K562 (cell line): ENCODE measurements at regions not wholly inside any gene's neighbourhood (a gene's known extent, or its start where the extent isn't known, plus 50 kb on each side); places are given as distances from the start of the nearest gene placed in this dataset.

ENCODE experiments used
- ATAC-seq: fragments of 200-7000 bp; cut with Tn5 transposase; 3 replicates; pipeline ENCODE4 v1.9.1; 2020; ENCODE audit warnings: moderate library complexity
- BruUV-seq: library from RNA; stranded (reverse); fragments of 400-500 nt; replicated peaks from 2 replicates; lab custom pipeline; 2021; lab: Mats Ljungman, UMichigan
- CTCF ChIA-PET: fragments of 300-600 bp; formaldehyde crosslinking; extraction: SDS; loops from one replicate; lab custom pipeline; 2021; ENCODE audit warnings: low intra/inter-chr PET ratio; lab: Yijun Ruan, JAX
- POLR2A ChIA-PET: fragments of 300-600, 350-650 bp; sonication (Branson Sonifier 250); formaldehyde crosslinking; extraction: SDS; loops from one replicate; lab custom pipeline; 2021; ENCODE audit warnings: antibody characterized with exemption, inconsistent platforms; lab: Yijun Ruan, JAX
- DNase-seq, 4 experiments: peaks; one replicate each; pipeline versions ENCODE4 v3.0.0 to v3.0.0-alpha.2; 2011 to 2018; ENCODE audit warnings: low spot score in 3 of 4, mixed read lengths in 3 of 4; ENCODE audit errors: extremely low read depth in 1 of 4
- FAIRE-seq: peaks from 2 replicates; lab custom pipeline; 2011; peaks lifted over from hg19 to GRCh38; lab: Jason Lieb, UNC
- H2AFZ ChIP-seq: 2 replicates; pipeline ENCODE4 v1.6.0; 2011; ENCODE audit warnings: low read depth, low read length, control low read depth, inconsistent platforms
- H3K27ac ChIP-seq: fragments of 200-600 bp; 3 replicates; pipeline ENCODE4 v1.8.0; 2011; ENCODE audit warnings: low read depth, mild to moderate bottlenecking, control low read depth, inconsistent platforms, low read length, moderate library complexity, mixed read lengths; ENCODE audit errors: extremely low read depth
- H3K27me3 ChIP-seq, 2 experiments: fragments of 300-600 bp in 1 of 2; 2 replicates in 1 of 2; 3 replicates in 1 of 2; pipeline versions ENCODE4 v1.6.0 to v1.8.0; 2011; ENCODE audit warnings: inconsistent platforms in 2 of 2, low read length in 2 of 2, mild to moderate bottlenecking in 1 of 2, mixed read lengths in 1 of 2, moderate library complexity in 1 of 2; ENCODE audit not compliant: control insufficient read depth in 2 of 2, insufficient read depth in 2 of 2
- H3K36me3 ChIP-seq: fragments of 300-600 bp; 3 replicates; pipeline ENCODE4 v1.8.0; 2011; ENCODE audit warnings: mild to moderate bottlenecking, low read length, inconsistent platforms; ENCODE audit not compliant: control insufficient read depth, insufficient read depth
- H3K4me1 ChIP-seq, 2 experiments: fragments of 200-600 bp in 1 of 2; replicated peaks in 1 of 2; 2 replicates in 1 of 2; 3 replicates in 1 of 2; pipeline versions ENCODE4 v1.5.1 to v1.8.0; 2011; ENCODE audit warnings: inconsistent platforms in 2 of 2, low read length in 2 of 2, mild to moderate bottlenecking in 1 of 2, mixed read lengths in 1 of 2, moderate library complexity in 1 of 2; ENCODE audit not compliant: control insufficient read depth in 2 of 2, insufficient read depth in 2 of 2
- H3K4me2 ChIP-seq: 2 replicates; pipeline ENCODE4 v1.6.1; 2011; ENCODE audit warnings: low read length, control low read depth, inconsistent platforms, mixed read lengths; ENCODE audit not compliant: insufficient read depth
- H3K4me3 ChIP-seq: fragments of 200-600 bp; sonication (generic), shearing (Covaris generic); 2 replicates; pipeline ENCODE4 v1.5.1; 2016; ENCODE audit warnings: control low read depth, inconsistent platforms
- H3K79me2 ChIP-seq: fragments of 200-600 bp; 3 replicates; pipeline ENCODE4 v1.8.0; 2011; ENCODE audit warnings: low read length, inconsistent platforms; ENCODE audit not compliant: control insufficient read depth, insufficient read depth
- H3K9ac ChIP-seq, 2 experiments: 2 replicates each; pipeline versions ENCODE4 v1.6.0 to v1.6.1; 2011; ENCODE audit warnings: low read depth in 2 of 2, low read length in 2 of 2, control low read depth in 1 of 2, inconsistent platforms in 1 of 2, mild to moderate bottlenecking in 1 of 2, mixed read lengths in 1 of 2; ENCODE audit not compliant: insufficient read depth in 1 of 2
- H3K9me1 ChIP-seq: one replicate; pipeline ENCODE4 v1.6.0; 2011; ENCODE audit warnings: inconsistent platforms, mild to moderate bottlenecking, low read length, moderate library complexity; ENCODE audit not compliant: control insufficient read depth, insufficient read depth
- H3K9me3 ChIP-seq: replicated peaks from 2 replicates; pipeline ENCODE4 v1.5.1; 2011; ENCODE audit warnings: low read depth, low read length, inconsistent platforms; ENCODE audit not compliant: control insufficient read depth, insufficient read depth
- H4K20me1 ChIP-seq: replicated peaks from 2 replicates; pipeline ENCODE4 v1.6.1; 2011; ENCODE audit warnings: low read length, inconsistent platforms, mixed read lengths; ENCODE audit not compliant: control insufficient read depth, insufficient read depth
- EWSR1 ChIP-seq: fragments of 450-650 bp; IDR thresholded peaks from 2 replicates; pipeline ENCODE4 v1.6.1; 2018; ENCODE audit warnings: borderline replicate concordance, mild to moderate bottlenecking, low read depth, moderate library complexity; ENCODE audit not compliant: partially characterized antibody
- HIVEP1 ChIP-seq: fragments of 250-450 bp; sonication (Bioruptor Pico); IDR thresholded peaks from 2 replicates; pipeline ENCODE4 v1.4.0; 2020; ENCODE audit warnings: mild to moderate bottlenecking
- HNRNPK ChIP-seq: fragments of 200-400 bp; formaldehyde crosslinking; IDR thresholded peaks from one replicate; pipeline ENCODE4 v1.6.1; 2018; ENCODE audit warnings: mild to moderate bottlenecking, low read depth, low read length; ENCODE audit not compliant: poor library complexity, severe bottlenecking
- IRF9 ChIP-seq: fragments of 450-650 bp; IDR thresholded peaks from 2 replicates; pipeline ENCODE4 v1.6.1; 2016; ENCODE audit warnings: missing biosample characterization, missing genetic modification characterization
- MEF2A ChIP-seq: IDR thresholded peaks from 2 replicates; pipeline ENCODE4 v1.6.1; 2011; ENCODE audit warnings: low read depth, mild to moderate bottlenecking, low read length, moderate library complexity; ENCODE audit not compliant: control insufficient read depth
- NELFE ChIP-seq: IDR thresholded peaks from 2 replicates; pipeline ENCODE4 v1.6.1; 2011; ENCODE audit warnings: mild to moderate bottlenecking; ENCODE audit not compliant: insufficient read depth, insufficient read length
- NFIX ChIP-seq: fragments of 250-450 bp; sonication (Bioruptor Pico); IDR thresholded peaks from 2 replicates; pipeline ENCODE4 v1.4.0; 2020; ENCODE audit warnings: low read depth, mild to moderate bottlenecking, moderate library complexity
- PML ChIP-seq: IDR thresholded peaks from 2 replicates; pipeline ENCODE4 v1.6.1; 2012; ENCODE audit warnings: low read length, inconsistent platforms
- PTRF ChIP-seq: fragments of 450-650 bp; IDR thresholded peaks from 2 replicates; pipeline ENCODE4 v1.6.1; 2016; ENCODE audit warnings: mild to moderate bottlenecking, missing genetic modification characterization, missing compliant biosample characterization
- PURB ChIP-seq: sonication (generic); formaldehyde crosslinking; IDR thresholded peaks from 2 replicates; pipeline ENCODE4 v1.9.0; 2021; ENCODE audit warnings: low read depth, mild to moderate bottlenecking, missing genetic modification reagents
- ZNF3 ChIP-seq: fragments of 250-450 bp; sonication (Bioruptor Pico); IDR thresholded peaks from 2 replicates; pipeline ENCODE4 v1.5.0; 2021; ENCODE audit warnings: mild to moderate bottlenecking, moderate library complexity
- WGBS: fragments of 100-300 bp; shearing (Covaris generic); methylation state at CpG from one replicate; pipeline ENCODE4 v1.1.6; 2016; ENCODE audit warnings: low coverage, mixed read lengths; ENCODE audit not compliant: insufficient coverage; ENCODE audit errors: missing lambda C conversion rate; 5-methylcytosine and 5-hydroxymethylcytosine counted together
- in situ Hi-C: fragments of 300-500 bp; cut with MboI; formaldehyde crosslinking; loops from 4 replicates; pipeline ENCODE4 v1.15.0; 2018; ENCODE audit warnings: inconsistent platforms, mixed read lengths
- intact Hi-C: fragments of 100-400 bp; cut with micrococcal nuclease; formaldehyde crosslinking; loops from 2 replicates; pipeline ENCODE4 v1.14.2; 2022
- TF ChIP-seq, protein P1 (sequence below): fragments of 250-450 bp; sonication (Bioruptor Pico); IDR thresholded peaks from 2 replicates; pipeline ENCODE4 v1.5.0; 2021; ENCODE audit warnings: mild to moderate bottlenecking, borderline replicate concordance
- TF ChIP-seq, protein P2 (sequence below): fragments of 450-650 bp; IDR thresholded peaks from 2 replicates; pipeline ENCODE4 v1.6.1; 2017; ENCODE audit warnings: antibody characterized with exemption, mild to moderate bottlenecking

- TF ChIP-seq IRF9 (no peak), NFIX (CRISPR knock-in tag) (no peak), PTRF (tag) (no peak), HNRNPK (no peak), PML (no peak), HIVEP1 (CRISPR knock-in tag) (no peak), PURB (no peak), NELFE (no peak)
- TF ChIP-seq, protein P1, sequence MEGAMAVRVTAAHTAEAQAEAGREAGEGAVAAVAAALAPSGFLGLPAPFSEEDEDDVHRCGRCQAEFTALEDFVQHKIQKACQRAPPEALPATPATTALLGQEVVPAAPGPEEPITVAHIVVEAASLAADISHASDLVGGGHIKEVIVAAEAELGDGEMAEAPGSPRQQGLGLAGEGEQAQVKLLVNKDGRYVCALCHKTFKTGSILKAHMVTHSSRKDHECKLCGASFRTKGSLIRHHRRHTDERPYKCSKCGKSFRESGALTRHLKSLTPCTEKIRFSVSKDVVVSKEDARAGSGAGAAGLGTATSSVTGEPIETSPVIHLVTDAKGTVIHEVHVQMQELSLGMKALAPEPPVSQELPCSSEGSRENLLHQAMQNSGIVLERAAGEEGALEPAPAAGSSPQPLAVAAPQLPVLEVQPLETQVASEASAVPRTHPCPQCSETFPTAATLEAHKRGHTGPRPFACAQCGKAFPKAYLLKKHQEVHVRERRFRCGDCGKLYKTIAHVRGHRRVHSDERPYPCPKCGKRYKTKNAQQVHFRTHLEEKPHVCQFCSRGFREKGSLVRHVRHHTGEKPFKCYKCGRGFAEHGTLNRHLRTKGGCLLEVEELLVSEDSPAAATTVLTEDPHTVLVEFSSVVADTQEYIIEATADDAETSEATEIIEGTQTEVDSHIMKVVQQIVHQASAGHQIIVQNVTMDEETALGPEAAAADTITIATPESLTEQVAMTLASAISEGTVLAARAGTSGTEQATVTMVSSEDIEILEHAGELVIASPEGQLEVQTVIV (CRISPR knock-in tag), result no peak
Measured at GRCh38 chr21:41076064-41076463, 91.9 kb upstream of the BACE2 start (continued).

DNA sequence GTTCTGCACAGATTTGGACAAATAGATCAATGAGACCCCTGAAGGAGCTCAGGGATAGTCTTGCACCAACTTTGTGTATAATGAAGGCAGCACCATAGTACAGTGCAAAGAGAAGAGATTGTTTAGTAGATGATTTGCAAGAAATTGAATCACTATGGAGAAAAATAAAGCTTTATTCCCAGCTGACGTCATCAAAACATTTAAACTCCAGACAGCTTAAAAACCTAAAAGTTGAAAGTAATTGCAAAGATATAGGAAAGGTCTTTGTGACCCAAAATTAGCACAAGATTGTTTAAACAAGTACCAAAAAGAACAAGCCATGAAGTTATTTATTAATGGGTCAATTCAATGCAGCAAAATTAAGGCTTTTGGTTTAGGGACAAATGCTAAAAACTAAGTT lies 88.8 kb upstream of the BACE2 start:
- in situ Hi-C loops, result no loop called here
- FAIRE-seq, result no peak
- TF ChIP-seq EWSR1 (no peak), ZNF3 (no peak), MEF2A (no peak)
- TF ChIP-seq, protein P2, sequence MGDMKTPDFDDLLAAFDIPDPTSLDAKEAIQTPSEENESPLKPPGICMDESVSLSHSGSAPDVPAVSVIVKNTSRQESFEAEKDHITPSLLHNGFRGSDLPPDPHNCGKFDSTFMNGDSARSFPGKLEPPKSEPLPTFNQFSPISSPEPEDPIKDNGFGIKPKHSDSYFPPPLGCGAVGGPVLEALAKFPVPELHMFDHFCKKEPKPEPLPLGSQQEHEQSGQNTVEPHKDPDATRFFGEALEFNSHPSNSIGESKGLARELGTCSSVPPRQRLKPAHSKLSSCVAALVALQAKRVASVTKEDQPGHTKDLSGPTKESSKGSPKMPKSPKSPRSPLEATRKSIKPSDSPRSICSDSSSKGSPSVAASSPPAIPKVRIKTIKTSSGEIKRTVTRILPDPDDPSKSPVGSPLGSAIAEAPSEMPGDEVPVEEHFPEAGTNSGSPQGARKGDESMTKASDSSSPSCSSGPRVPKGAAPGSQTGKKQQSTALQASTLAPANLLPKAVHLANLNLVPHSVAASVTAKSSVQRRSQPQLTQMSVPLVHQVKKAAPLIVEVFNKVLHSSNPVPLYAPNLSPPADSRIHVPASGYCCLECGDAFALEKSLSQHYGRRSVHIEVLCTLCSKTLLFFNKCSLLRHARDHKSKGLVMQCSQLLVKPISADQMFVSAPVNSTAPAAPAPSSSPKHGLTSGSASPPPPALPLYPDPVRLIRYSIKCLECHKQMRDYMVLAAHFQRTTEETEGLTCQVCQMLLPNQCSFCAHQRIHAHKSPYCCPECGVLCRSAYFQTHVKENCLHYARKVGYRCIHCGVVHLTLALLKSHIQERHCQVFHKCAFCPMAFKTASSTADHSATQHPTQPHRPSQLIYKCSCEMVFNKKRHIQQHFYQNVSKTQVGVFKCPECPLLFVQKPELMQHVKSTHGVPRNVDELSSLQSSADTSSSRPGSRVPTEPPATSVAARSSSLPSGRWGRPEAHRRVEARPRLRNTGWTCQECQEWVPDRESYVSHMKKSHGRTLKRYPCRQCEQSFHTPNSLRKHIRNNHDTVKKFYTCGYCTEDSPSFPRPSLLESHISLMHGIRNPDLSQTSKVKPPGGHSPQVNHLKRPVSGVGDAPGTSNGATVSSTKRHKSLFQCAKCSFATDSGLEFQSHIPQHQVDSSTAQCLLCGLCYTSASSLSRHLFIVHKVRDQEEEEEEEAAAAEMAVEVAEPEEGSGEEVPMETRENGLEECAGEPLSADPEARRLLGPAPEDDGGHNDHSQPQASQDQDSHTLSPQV, result no peak

More for the DNA sequence above, 88.8 kb upstream of the BACE2 start:
- DNase-seq (no peak), ATAC-seq (no peak)
- 5% methylated on average over 1 of the region's 1 CpG for WGBS
- Histone ChIP-seq H3K27ac (no peak overlapping the region), H3K79me2 (no peaks in the 10 kb centered on the region), H3K4me2 (no peak overlapping the region), H3K27me3 (peaks cover 0 to 6% of the 10 kb centered on the region in 2 experiments; a peak in 1 of 5 replicates), H3K9ac (no peak overlapping the region), H3K4me1 (peaks cover 0 to 3% of the 10 kb centered on the region in 2 experiments; a peak in 1 of 5 replicates), H3K9me1 (no peaks in the 10 kb centered on the region), H4K20me1 (no peaks in the 10 kb centered on the region), H3K36me3 (no peaks in the 10 kb centered on the region), H3K4me3 (no peak overlapping the region), H3K9me3 (no peaks in the 10 kb centered on the region), H2AFZ (no peak overlapping the region)
- no TSS peak for BruUV-seq
- ChIA-PET CTCF (no interaction called here), POLR2A (no interaction called here)
- intact Hi-C loops, result no loop called here
